GM12873 (cell line): ENCODE measurements at regions not wholly inside any gene's neighbourhood (a gene's known extent, or its start where the extent isn't known, plus 50 kb on each side); places are given as distances from the start of the nearest gene placed in this dataset.

Source experiments
- TF ChIP-seq, protein P1 (sequence below): IDR thresholded peaks from 2 replicates; pipeline ENCODE4 v1.5.1; 2012; ENCODE audit warnings: low read depth, mild to moderate bottlenecking, moderate library complexity, low read length, control low read depth; ENCODE audit not compliant: insufficient read depth; ENCODE audit errors: missing control alignments

DNA sequence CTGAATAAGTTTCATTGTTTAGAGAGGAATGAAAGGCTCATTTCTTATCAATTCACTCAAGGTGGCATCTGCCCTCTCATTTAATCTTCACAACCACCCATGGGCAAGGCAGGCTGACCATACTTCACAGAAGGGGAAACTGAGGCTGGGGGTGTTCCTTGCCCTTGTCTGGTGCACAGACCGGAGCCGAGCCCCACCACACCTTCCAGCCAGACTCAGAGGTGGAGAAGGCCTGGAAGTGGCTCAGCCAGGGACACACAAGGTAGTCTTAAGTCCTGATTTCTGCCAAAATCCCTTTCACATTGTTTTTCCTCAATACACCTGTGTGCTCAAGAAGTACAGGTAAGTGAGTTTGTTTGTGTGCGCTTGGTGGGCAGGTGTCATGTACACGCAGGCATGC, 111.9 kb upstream of the TEX51 start:
- TF ChIP-seq, protein P1, sequence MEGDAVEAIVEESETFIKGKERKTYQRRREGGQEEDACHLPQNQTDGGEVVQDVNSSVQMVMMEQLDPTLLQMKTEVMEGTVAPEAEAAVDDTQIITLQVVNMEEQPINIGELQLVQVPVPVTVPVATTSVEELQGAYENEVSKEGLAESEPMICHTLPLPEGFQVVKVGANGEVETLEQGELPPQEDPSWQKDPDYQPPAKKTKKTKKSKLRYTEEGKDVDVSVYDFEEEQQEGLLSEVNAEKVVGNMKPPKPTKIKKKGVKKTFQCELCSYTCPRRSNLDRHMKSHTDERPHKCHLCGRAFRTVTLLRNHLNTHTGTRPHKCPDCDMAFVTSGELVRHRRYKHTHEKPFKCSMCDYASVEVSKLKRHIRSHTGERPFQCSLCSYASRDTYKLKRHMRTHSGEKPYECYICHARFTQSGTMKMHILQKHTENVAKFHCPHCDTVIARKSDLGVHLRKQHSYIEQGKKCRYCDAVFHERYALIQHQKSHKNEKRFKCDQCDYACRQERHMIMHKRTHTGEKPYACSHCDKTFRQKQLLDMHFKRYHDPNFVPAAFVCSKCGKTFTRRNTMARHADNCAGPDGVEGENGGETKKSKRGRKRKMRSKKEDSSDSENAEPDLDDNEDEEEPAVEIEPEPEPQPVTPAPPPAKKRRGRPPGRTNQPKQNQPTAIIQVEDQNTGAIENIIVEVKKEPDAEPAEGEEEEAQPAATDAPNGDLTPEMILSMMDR, result no peak

DNA sequence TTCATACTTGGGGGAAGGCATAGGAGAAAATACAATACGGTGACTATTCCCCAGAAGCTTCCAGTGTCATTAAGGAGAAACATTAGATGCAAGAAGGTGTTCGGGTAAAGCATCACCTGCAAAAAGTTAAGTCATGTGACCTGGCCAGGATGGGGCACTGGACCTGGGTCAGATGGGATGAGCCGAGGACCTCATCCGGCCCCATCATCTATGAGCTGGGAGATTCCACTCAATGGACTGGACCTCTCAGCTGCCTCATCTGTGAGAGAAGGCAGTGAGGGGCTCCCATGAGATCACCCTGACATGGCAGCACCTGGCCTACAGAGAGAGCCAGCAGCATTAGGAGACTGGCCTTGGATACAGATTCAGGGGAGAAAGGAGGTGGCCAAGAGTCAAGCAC, 111.4 kb upstream of the TEX51 start:
- TF ChIP-seq, protein P1, result no peak

DNA sequence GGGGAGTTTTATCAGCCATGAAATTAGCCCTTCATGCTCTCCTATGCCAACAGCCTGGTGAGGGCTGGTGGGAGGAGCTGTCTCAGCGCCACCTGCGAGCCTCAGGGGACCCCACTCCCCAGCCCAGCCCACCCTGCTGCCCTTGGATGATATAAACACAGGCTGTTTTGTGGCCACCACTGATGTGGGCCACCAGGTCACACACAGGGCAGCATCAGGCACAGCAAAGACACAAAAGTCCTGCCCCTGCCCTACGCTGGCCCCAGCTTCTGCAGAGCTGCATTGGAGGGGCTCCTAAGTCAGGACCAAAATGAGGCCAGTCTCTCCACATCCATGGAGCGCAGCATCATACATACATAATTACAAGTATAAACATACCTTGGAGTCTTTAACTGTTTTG, 110.6 kb upstream of the TEX51 start:
- TF ChIP-seq, protein P1, result no peak

DNA sequence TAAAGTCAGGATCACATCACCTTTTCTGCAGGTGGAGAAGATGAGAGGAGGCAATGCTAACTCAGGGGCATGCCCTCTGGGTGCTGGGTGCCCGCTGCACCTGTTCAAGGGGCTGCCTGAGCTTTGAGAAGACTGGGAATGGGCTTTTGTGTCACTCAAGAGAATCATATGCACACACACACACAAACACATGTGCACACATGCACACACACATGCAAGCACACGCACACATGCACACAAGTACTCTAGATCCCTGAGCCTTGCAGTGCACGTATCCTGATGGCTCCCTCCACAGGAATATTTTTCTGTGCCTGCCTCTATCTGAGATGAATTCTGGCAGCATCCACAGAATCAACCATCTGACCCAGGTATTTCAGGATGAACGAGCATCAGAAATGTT, 110.0 kb upstream of the TEX51 start:
- TF ChIP-seq, protein P1, result no peak

DNA sequence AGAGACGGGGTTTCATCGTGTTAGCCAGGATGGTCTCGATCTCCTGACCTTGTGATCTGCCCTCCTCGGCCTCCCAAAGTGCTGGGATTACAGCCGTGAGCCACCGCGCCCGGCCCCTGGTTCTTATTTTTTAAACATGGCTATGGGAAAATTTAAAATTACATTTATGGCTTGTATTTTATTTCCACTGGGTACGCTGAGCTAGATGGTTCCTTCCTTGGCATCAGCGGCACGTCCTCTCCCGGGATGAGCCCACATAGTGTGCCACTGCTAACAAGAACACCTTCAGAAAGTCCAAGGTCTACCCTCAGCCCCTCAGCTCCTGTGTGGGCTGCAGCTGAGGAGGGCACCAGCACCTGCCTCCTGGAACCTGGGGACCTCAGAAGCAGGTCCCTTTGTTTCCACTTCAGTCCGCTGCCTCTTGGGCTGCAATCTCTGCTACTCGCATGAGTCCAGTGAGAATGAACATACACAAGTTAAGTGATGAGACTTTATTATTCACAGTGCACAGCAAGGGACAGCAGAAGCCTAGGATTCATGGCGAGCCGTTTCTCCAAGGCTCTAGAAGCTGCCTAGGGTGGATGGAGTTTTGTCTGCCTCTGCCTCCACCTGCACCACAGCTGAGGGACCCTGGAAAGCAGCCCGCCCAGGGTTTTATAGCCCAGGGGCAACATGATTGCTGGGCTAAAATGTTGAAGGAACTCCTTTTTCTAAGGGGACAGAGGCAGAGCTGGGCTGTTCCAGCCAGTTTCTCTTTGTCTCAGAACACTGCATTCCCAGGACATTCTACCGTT, 107.5 kb upstream of the TEX51 start:
- TF ChIP-seq, protein P1, result no peak

DNA sequence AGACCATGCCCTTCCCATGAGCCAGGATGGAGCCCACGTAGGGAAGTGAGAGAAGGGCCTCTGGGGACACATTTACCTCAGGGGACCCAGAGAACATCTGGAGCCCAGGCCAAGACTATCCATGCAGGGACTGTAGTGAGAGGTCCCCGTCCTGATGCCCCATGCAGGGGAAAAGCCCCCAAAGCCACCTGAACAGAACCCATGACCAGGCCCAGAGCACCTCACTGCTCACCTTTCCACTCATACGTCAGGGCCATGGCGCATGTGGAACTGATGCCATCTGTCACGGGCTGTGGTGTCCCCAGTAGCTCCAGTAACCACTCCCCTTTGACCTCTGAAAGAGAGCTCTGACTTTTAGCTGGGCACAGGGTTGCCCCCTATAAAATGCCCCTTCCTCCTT, 106.5 kb upstream of the TEX51 start:
- TF ChIP-seq, protein P1, result no peak

DNA sequence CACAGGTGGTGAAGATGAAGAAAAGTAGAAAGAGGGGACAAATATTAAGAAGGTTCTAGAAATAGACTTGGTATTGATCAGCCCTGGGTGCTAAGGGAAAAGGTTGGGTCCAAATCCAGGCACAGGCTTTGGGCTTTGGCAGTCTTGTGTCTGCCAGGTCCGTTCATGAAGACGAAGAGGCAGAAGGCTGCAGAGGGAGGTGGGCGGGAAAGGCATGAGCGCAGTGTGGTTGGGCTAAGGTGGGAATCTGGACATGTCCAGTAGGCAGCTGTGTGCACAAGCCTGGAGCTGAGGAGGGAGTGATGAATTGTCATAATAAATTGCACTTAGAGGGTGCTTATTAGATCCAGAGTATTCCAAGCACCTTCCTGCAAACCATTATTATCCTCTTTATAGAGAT, 105.7 kb upstream of the TEX51 start:
- TF ChIP-seq, protein P1, result no peak
